GM19438 (cell line): ENCODE measurements at regions not wholly inside any gene's neighbourhood (a gene's known extent, or its start where the extent isn't known, plus 50 kb on each side); places are given as distances from the start of the nearest gene placed in this dataset.
"Not testable (repeated sequence)": the region's sequence is repeated elsewhere in the genome, so short reads cannot be mapped to it uniquely, and the experiment has no call there.

ENCODE experiments used
- ATAC-seq: cut with Tn5 transposase; IDR thresholded peaks from one replicate; pipeline ENCODE4 v1.9.1; 2021; ENCODE audit warnings: low read depth; ENCODE audit not compliant: unreplicated experiment

GRCh38 chr2:156907806-156908205, 349.7 kb upstream of the GALNT5 start:
- ATAC-seq, result peak; percentile 46

- ATAC-seq, result no peak
These were observed 348.7 kb upstream of the GALNT5 start for GRCh38 chr2:156908825-156909224.

- no peak for ATAC-seq
These were observed 347.5 kb upstream of the GALNT5 start for GRCh38 chr2:156909983-156910382.

- no peak for ATAC-seq
These were observed 342.2 kb upstream of the GALNT5 start for GRCh38 chr2:156915332-156915731.

GRCh38 chr2:156918410-156918809, 339.1 kb upstream of the GALNT5 start:
- no peak for ATAC-seq

GRCh38 chr2:156930423-156930822, 327.1 kb upstream of the GALNT5 start:
- no peak for ATAC-seq

- no peak for ATAC-seq
These were observed 323.8 kb upstream of the GALNT5 start for GRCh38 chr2:156933645-156934225.

- no peak for ATAC-seq
These were observed 321.9 kb upstream of the GALNT5 start for GRCh38 chr2:156935616-156936015.

- no peak for ATAC-seq
These were observed 320.1 kb upstream of the GALNT5 start for GRCh38 chr2:156937430-156937829.

GRCh38 chr2:156944871-156945270, 312.6 kb upstream of the GALNT5 start:
- no peak for ATAC-seq

- ATAC-seq, result no peak
These were observed 310.2 kb upstream of the GALNT5 start for GRCh38 chr2:156947261-156947660.

GRCh38 chr2:156955701-156956100, 301.8 kb upstream of the GALNT5 start:
- ATAC-seq, result no peak

GRCh38 chr2:156956161-156956560, 301.3 kb upstream of the GALNT5 start:
- ATAC-seq, result no peak

GRCh38 chr2:156958374-156958773, 299.1 kb upstream of the GALNT5 start:
- ATAC-seq, result no peak

GRCh38 chr2:156959481-156959880, 298.0 kb upstream of the GALNT5 start:
- no peak for ATAC-seq

- no peak for ATAC-seq
These were observed 274.9 kb upstream of the GALNT5 start for GRCh38 chr2:156982615-156983014.

GRCh38 chr2:156986339-156986988, 271.0 kb upstream of the GALNT5 start:
- ATAC-seq, result no peak

- ATAC-seq, result no peak
These were observed 257.8 kb upstream of the GALNT5 start for GRCh38 chr2:156999661-157000060.

- ATAC-seq, result no peak
These were observed 252.7 kb upstream of the GALNT5 start for GRCh38 chr2:157004789-157005188.

GRCh38 chr2:157015015-157015575, 242.4 kb upstream of the GALNT5 start:
- no peak for ATAC-seq

GRCh38 chr2:157023264-157023663, 234.2 kb upstream of the GALNT5 start:
- ATAC-seq, result not testable (repeated sequence)

- no peak for ATAC-seq
These were observed 233.4 kb upstream of the GALNT5 start for GRCh38 chr2:157024129-157024528.
